NT2/D1 (cell line): ENCODE measurements at regions not wholly inside any gene's neighbourhood (a gene's known extent, or its start where the extent isn't known, plus 50 kb on each side); places are given as distances from the start of the nearest gene placed in this dataset.

ENCODE experiments used
- SUZ12 ChIP-seq: IDR thresholded peaks from 2 replicates; pipeline ENCODE4 v1.6.1; 2011; ENCODE audit not compliant: insufficient read length, insufficient read depth; ENCODE audit errors: extremely low read depth
- YY1 ChIP-seq: IDR thresholded peaks from 2 replicates; pipeline ENCODE4 v1.6.1; 2011; ENCODE audit not compliant: insufficient read length, insufficient read depth
- ZNF274 ChIP-seq: IDR thresholded peaks from 2 replicates; pipeline ENCODE4 v1.6.1; 2011; ENCODE audit warnings: mild to moderate bottlenecking, low read depth, low read length

DNA sequence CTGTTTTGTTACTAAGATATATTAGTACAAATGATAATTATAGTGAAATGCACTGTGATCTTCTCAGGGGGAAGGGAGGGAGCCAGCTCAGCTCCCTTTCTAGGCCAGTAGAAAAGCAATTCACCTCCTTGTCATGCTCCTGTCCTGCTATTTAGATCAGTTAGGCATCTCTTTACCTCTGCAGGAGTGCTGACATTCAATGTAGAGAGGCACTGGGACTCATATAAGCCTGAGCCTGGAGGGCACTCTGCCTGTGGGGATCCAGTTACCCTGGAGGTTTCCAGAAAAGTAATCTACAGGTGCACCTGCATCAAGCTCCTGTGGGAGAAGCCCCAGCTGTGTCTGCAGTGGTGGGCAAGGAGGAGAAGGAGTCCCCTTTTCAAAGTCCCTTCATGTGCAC is 277.0 kb downstream of the CPS1 start:
- TF ChIP-seq ZNF274 (no peak), YY1 (no peak), SUZ12 (no peak)
